Hematopoietic multipotent progenitor cell (in vitro differentiated cells): ENCODE measurements at regions not wholly inside any gene's neighbourhood (a gene's known extent, or its start where the extent isn't known, plus 50 kb on each side); places are given as distances from the start of the nearest gene placed in this dataset.
"Not testable (repeated sequence)": the region's sequence is repeated elsewhere in the genome, so short reads cannot be mapped to it uniquely, and the experiment has no call there.

ENCODE experiments used
- DNase-seq, 3 donors: peaks; one replicate each; pipeline ENCODE4 v3.0.0-alpha.2; 2011 to 2015; ENCODE audit warnings: low read depth in 2 of 3, low spot score in 2 of 3

- DNase-seq, result no peak
Measured at GRCh38 chr5:30405821-30406220, 787.7 kb upstream of the CDH6 start.

- DNase-seq, result peak in 2 of 3 donors; percentile 4 to 53
Measured at GRCh38 chr5:30401479-30402058, 791.9 kb upstream of the CDH6 start.

- DNase-seq, result no peak
Measured at GRCh38 chr5:30398423-30398822, 795.1 kb upstream of the CDH6 start.

GRCh38 chr5:30392897-30393296, 800.6 kb upstream of the CDH6 start:
- no peak for DNase-seq

GRCh38 chr5:30390095-30390494, 803.4 kb upstream of the CDH6 start:
- DNase-seq, result no peak

- DNase-seq, result no peak
Measured at GRCh38 chr5:30387974-30388632, 805.4 kb upstream of the CDH6 start.

- no peak for DNase-seq
Measured at GRCh38 chr5:30385754-30386153, 807.7 kb upstream of the CDH6 start.

GRCh38 chr5:30384171-30384570, 809.3 kb upstream of the CDH6 start:
- DNase-seq, result no peak

GRCh38 chr5:30380228-30380627, 813.3 kb upstream of the CDH6 start:
- no peak for DNase-seq

- no peak for DNase-seq
Measured at GRCh38 chr5:30376848-30377247, 816.6 kb upstream of the CDH6 start.

- DNase-seq, result no peak
Measured at GRCh38 chr5:30368064-30368463, 825.4 kb upstream of the CDH6 start.

- DNase-seq, result not testable (repeated sequence)
Measured at GRCh38 chr5:30365031-30365430, 828.5 kb upstream of the CDH6 start.

- DNase-seq, result no peak
Measured at GRCh38 chr5:30357371-30357770, 836.1 kb upstream of the CDH6 start.

GRCh38 chr5:30355675-30356074, 837.8 kb upstream of the CDH6 start:
- no peak for DNase-seq

GRCh38 chr5:30347858-30348257, 845.6 kb upstream of the CDH6 start:
- no peak for DNase-seq

GRCh38 chr5:30345539-30346345, 847.7 kb upstream of the CDH6 start:
- DNase-seq, result not testable (repeated sequence)

- peak in 1 of 3 donors; percentile 18 for DNase-seq
Measured at GRCh38 chr5:30343707-30344106, 849.8 kb upstream of the CDH6 start.

GRCh38 chr5:30341466-30341865, 852.0 kb upstream of the CDH6 start:
- DNase-seq, result no peak

GRCh38 chr5:30337084-30337573, 856.4 kb upstream of the CDH6 start:
- no peak for DNase-seq

GRCh38 chr5:30331534-30331933, 862.0 kb upstream of the CDH6 start:
- DNase-seq, result no peak

GRCh38 chr5:30325795-30326194, 867.7 kb upstream of the CDH6 start:
- DNase-seq, result no peak

- DNase-seq, result no peak
Measured at GRCh38 chr5:30324083-30324482, 869.4 kb upstream of the CDH6 start.
